Osteocyte (in vitro differentiated cells): ENCODE measurements at regions not wholly inside any gene's neighbourhood (a gene's known extent, or its start where the extent isn't known, plus 50 kb on each side); places are given as distances from the start of the nearest gene placed in this dataset.
"Not testable (repeated sequence)": the region's sequence is repeated elsewhere in the genome, so short reads cannot be mapped to it uniquely, and the experiment has no call there.

Source experiments
- DNase-seq: peaks from one replicate; pipeline ENCODE4 v3.0.0; 2021; ENCODE audit warnings: mixed read lengths; ENCODE audit not compliant: unreplicated experiment; ENCODE audit errors: extremely low spot score
- H3K27ac Mint-ChIP-seq: one replicate; pipeline ENCODE4 v1.8.0; 2021; ENCODE audit warnings: mild to moderate bottlenecking, mixed read lengths; ENCODE audit not compliant: unreplicated experiment
- H3K27me3 Mint-ChIP-seq: one replicate; pipeline ENCODE4 v1.8.0; 2021; ENCODE audit warnings: mixed read lengths; ENCODE audit not compliant: unreplicated experiment
- H3K36me3 Mint-ChIP-seq: one replicate; pipeline ENCODE4 v1.8.0; 2021; ENCODE audit warnings: mixed read lengths; ENCODE audit not compliant: unreplicated experiment
- H3K4me1 Mint-ChIP-seq: one replicate; pipeline ENCODE4 v1.8.0; 2021; ENCODE audit warnings: mixed read lengths; ENCODE audit not compliant: unreplicated experiment
- H3K4me3 Mint-ChIP-seq: one replicate; pipeline ENCODE4 v1.8.0; 2021; ENCODE audit warnings: mild to moderate bottlenecking, moderate library complexity, mixed read lengths; ENCODE audit not compliant: unreplicated experiment
- H3K9me3 Mint-ChIP-seq: one replicate; pipeline ENCODE4 v1.8.0; 2021; ENCODE audit warnings: mixed read lengths; ENCODE audit not compliant: unreplicated experiment
- TF ChIP-seq, protein P1 (sequence below): fragments of 200-600 bp; sonication (generic); IDR thresholded peaks from 2 replicates; pipeline ENCODE4 v1.5.0; 2021; ENCODE audit warnings: antibody characterized with exemption, mild to moderate bottlenecking, moderate library complexity

- no peaks in the 10 kb centered on the region for H3K27me3 Mint-ChIP-seq
- H3K9me3 Mint-ChIP-seq, result peaks cover 18% of the 10 kb centered on the region
- H3K4me3 Mint-ChIP-seq, result no peak overlapping the region
- no peaks in the 10 kb centered on the region for H3K4me1 Mint-ChIP-seq
- H3K36me3 Mint-ChIP-seq, result no peaks in the 10 kb centered on the region
- TF ChIP-seq, protein P1, sequence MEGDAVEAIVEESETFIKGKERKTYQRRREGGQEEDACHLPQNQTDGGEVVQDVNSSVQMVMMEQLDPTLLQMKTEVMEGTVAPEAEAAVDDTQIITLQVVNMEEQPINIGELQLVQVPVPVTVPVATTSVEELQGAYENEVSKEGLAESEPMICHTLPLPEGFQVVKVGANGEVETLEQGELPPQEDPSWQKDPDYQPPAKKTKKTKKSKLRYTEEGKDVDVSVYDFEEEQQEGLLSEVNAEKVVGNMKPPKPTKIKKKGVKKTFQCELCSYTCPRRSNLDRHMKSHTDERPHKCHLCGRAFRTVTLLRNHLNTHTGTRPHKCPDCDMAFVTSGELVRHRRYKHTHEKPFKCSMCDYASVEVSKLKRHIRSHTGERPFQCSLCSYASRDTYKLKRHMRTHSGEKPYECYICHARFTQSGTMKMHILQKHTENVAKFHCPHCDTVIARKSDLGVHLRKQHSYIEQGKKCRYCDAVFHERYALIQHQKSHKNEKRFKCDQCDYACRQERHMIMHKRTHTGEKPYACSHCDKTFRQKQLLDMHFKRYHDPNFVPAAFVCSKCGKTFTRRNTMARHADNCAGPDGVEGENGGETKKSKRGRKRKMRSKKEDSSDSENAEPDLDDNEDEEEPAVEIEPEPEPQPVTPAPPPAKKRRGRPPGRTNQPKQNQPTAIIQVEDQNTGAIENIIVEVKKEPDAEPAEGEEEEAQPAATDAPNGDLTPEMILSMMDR, result no peak
- no peak overlapping the region for H3K27ac Mint-ChIP-seq
- no peak for DNase-seq
Measured at GRCh38 chr7:52747817-52748216, 287.6 kb upstream of the POM121L12 start.

- Mint-ChIP-seq H3K9me3 (peaks cover 40% of the 10 kb centered on the region), H3K4me1 (no peaks in the 10 kb centered on the region), H3K27me3 (no peaks in the 10 kb centered on the region), H3K27ac (no peak overlapping the region), H3K36me3 (no peaks in the 10 kb centered on the region), H3K4me3 (no peak overlapping the region)
- TF ChIP-seq, protein P1, result no peak
- DNase-seq, result no peak
Measured at GRCh38 chr7:52741670-52742290, 293.7 kb upstream of the POM121L12 start.

- peaks cover 45% of the 10 kb centered on the region for H3K9me3 Mint-ChIP-seq
- DNase-seq, result no peak
- H3K27me3 Mint-ChIP-seq, result no peaks in the 10 kb centered on the region
- no peaks in the 10 kb centered on the region for H3K4me1 Mint-ChIP-seq
- no peaks in the 10 kb centered on the region for H3K36me3 Mint-ChIP-seq
- TF ChIP-seq, protein P1, result no peak
- H3K27ac Mint-ChIP-seq, result no peak overlapping the region
- H3K4me3 Mint-ChIP-seq, result no peak overlapping the region
Measured at GRCh38 chr7:52735656-52736055, 299.8 kb upstream of the POM121L12 start.

GRCh38 chr7:52728683-52729082, 306.8 kb upstream of the POM121L12 start:
- not testable (repeated sequence) for H3K4me3 Mint-ChIP-seq, H3K36me3 Mint-ChIP-seq, DNase-seq, H3K4me1 Mint-ChIP-seq, H3K27me3 Mint-ChIP-seq, H3K27ac Mint-ChIP-seq
- H3K9me3 Mint-ChIP-seq, result peaks cover 29% of the 10 kb centered on the region

GRCh38 chr7:52727632-52728031, 307.8 kb upstream of the POM121L12 start:
- TF ChIP-seq, protein P1, result no peak
- Mint-ChIP-seq H3K27ac (no peak overlapping the region), H3K9me3 (peaks cover 36% of the 10 kb centered on the region), H3K4me3 (no peak overlapping the region), H3K4me1 (no peaks in the 10 kb centered on the region), H3K36me3 (no peaks in the 10 kb centered on the region), H3K27me3 (no peaks in the 10 kb centered on the region)
- DNase-seq, result no peak

DNA sequence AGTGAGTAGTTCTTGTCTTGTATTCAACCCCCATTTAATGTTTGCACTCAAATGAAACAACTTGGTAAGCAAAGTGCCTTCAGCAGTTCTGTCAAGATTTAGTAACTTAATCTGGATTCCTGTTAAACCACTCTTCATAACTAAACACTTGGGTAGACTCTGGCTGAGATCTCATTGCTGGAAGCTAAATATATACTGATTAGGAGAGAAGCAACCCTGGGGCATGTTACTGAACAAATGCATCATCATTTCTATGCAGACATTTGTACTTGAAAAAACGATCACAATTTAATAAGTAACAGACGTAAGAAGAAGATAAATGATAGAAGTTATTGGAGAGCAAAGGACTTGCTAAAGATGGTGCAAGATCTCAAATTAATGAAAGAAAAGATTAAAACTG, 308.4 kb upstream of the POM121L12 start:
- H3K9me3 Mint-ChIP-seq, result peaks cover 33% of the 10 kb centered on the region
- H3K4me3 Mint-ChIP-seq, result no peak overlapping the region
- TF ChIP-seq, protein P1, result no peak
- no peaks in the 10 kb centered on the region for H3K4me1 Mint-ChIP-seq
- no peak for DNase-seq
- H3K36me3 Mint-ChIP-seq, result no peaks in the 10 kb centered on the region
- H3K27me3 Mint-ChIP-seq, result no peaks in the 10 kb centered on the region
- no peak overlapping the region for H3K27ac Mint-ChIP-seq
